Type B pancreatic cell (in vitro differentiated cells): ENCODE measurements at regions not wholly inside any gene's neighbourhood (a gene's known extent, or its start where the extent isn't known, plus 50 kb on each side); places are given as distances from the start of the nearest gene placed in this dataset.

Source experiments
- DNase-seq: peaks from one replicate; pipeline ENCODE4 v3.0.0; 2021; ENCODE audit warnings: mixed read lengths; ENCODE audit not compliant: unreplicated experiment; ENCODE audit errors: extremely low spot score
- H3K27ac Mint-ChIP-seq: 2 replicates; pipeline ENCODE4 v1.8.0; 2021; ENCODE audit warnings: mild to moderate bottlenecking, mixed read lengths
- H3K27me3 Mint-ChIP-seq: 2 replicates; pipeline ENCODE4 v1.8.0; 2021; ENCODE audit warnings: mixed read lengths
- H3K36me3 Mint-ChIP-seq: 2 replicates; pipeline ENCODE4 v1.8.0; 2021; ENCODE audit warnings: mixed read lengths
- H3K4me1 Mint-ChIP-seq: one replicate; pipeline ENCODE4 v1.8.0; 2021; ENCODE audit warnings: mixed read lengths; ENCODE audit not compliant: unreplicated experiment
- H3K4me3 Mint-ChIP-seq: 2 replicates; pipeline ENCODE4 v1.8.0; 2021; ENCODE audit warnings: mild to moderate bottlenecking, mixed read lengths
- H3K9me3 Mint-ChIP-seq: 2 replicates; pipeline ENCODE4 v1.8.0; 2021; ENCODE audit warnings: mixed read lengths
- CTCF ChIP-seq: fragments of 200-600 bp; sonication (generic); conservative IDR thresholded peaks from 2 replicates; pipeline ENCODE4 v1.5.0; 2021; ENCODE audit warnings: antibody characterized with exemption, mild to moderate bottlenecking

DNA sequence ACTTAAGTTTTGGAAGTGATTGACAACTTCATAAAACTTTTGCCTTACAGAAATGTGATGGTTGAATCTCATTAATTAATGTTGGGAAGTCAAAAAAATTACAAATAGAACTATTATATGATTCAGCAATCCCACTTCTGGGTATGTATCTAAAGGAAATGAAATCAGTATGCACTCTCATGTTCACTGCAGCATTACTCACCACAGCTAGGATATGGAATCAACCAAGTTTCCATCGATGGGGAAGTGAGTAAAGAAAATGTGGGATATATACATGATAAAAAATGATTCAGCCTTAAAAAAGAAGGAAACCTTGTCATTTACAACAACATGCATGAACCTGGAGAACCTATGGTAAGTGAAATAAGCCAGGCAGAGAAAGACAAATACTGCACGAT, 112.4 kb upstream of the WDR75 start:
- Mint-ChIP-seq H3K27ac (no peak overlapping the region), H3K9me3 (peaks cover 9% of the 10 kb centered on the region), H3K27me3 (no peaks in the 10 kb centered on the region), H3K4me3 (no peak overlapping the region), H3K4me1 (peaks cover 4% of the 10 kb centered on the region), H3K36me3 (no peaks in the 10 kb centered on the region)
- no peak for DNase-seq
- TF ChIP-seq CTCF = no peak

DNA sequence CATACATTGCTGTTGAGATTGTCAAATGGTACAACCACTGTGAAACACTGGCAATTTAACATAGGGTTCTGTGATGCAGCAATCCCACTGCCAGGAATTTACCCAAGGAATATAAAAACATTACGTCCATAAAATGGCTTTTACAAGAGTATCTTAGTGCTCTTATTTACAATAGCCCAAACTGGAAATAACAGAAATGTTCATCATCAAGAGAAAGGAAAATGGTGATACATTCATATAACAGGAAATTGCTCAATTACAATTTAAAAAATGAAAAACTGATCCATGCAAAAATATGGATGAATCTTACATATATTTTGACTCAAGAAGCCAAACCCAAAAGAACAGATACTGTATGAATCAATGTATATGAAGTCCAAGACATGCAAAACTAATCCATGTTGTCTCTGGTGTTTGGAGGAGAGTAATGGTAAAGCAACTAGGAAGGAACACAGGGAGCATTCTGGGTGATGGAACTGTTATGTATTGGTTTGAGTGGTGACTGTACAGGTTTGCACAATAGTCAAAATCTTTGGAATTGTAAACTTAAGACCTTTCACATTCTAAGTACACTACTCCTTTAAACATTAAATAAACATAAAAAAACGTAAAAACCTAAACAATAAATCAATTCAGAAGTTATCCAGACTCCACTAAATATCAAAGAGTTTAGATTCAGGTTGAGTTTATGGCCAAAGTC, 104.8 kb upstream of the WDR75 start:
- Mint-ChIP-seq H3K4me3 (no peak overlapping the region), H3K27ac (no peak overlapping the region), H3K4me1 (no peaks in the 10 kb centered on the region), H3K27me3 (no peaks in the 10 kb centered on the region), H3K36me3 (no peaks in the 10 kb centered on the region), H3K9me3 (peaks cover 9% of the 10 kb centered on the region)
- TF ChIP-seq CTCF = no peak
- DNase-seq = no peak

DNA sequence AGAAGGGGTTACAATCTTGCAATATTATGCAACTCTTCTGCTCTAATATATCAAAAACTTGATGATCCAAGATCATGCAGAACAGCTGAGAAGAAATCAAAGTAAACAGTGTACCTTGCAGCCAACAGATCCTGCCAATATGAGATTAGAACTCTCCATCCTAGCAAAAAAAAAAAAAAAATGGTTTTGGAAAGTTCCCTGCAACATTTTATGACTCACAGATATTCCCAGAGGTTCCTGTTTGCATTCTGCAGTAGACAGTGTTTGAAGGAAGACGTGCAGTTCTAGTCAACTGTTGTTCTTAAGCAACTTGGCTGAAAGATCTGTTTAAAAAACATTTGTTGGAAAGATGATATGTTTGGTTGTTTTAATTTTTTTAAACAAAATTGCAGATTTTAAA, 103.6 kb upstream of the WDR75 start:
- peaks cover 1% of the 10 kb centered on the region for H3K9me3 Mint-ChIP-seq
- H3K36me3 Mint-ChIP-seq = no peaks in the 10 kb centered on the region
- no peaks in the 10 kb centered on the region for H3K27me3 Mint-ChIP-seq
- no peak for DNase-seq
- H3K27ac Mint-ChIP-seq = no peak overlapping the region
- H3K4me3 Mint-ChIP-seq = no peak overlapping the region
- no peak for TF ChIP-seq CTCF
- H3K4me1 Mint-ChIP-seq = no peaks in the 10 kb centered on the region

- Mint-ChIP-seq H3K36me3 (no peaks in the 10 kb centered on the region), H3K9me3 (no peaks in the 10 kb centered on the region), H3K4me3 (no peak overlapping the region), H3K4me1 (no peaks in the 10 kb centered on the region), H3K27ac (no peak overlapping the region), H3K27me3 (no peaks in the 10 kb centered on the region)
- DNase-seq = no peak
- TF ChIP-seq CTCF = no peak
Observed at GRCh38 chr2:189338115-189338514, 103.2 kb upstream of the WDR75 start.

- Mint-ChIP-seq H3K27ac (no peak overlapping the region), H3K4me1 (no peaks in the 10 kb centered on the region), H3K27me3 (no peaks in the 10 kb centered on the region), H3K9me3 (no peaks in the 10 kb centered on the region), H3K36me3 (no peaks in the 10 kb centered on the region), H3K4me3 (no peak overlapping the region)
- TF ChIP-seq CTCF = no peak
- no peak for DNase-seq
Observed at GRCh38 chr2:189341077-189341476, 100.2 kb upstream of the WDR75 start.

- Mint-ChIP-seq H3K27me3 (no peaks in the 10 kb centered on the region), H3K27ac (no peak overlapping the region), H3K36me3 (no peaks in the 10 kb centered on the region), H3K4me1 (peaks cover 4% of the 10 kb centered on the region), H3K9me3 (no peaks in the 10 kb centered on the region), H3K4me3 (no peak overlapping the region)
- DNase-seq = no peak
- no peak for TF ChIP-seq CTCF
Observed at GRCh38 chr2:189344043-189344442, 97.2 kb upstream of the WDR75 start.
